K562 (cell line): ENCODE measurements at regions not wholly inside any gene's neighbourhood (a gene's known extent, or its start where the extent isn't known, plus 50 kb on each side); places are given as distances from the start of the nearest gene placed in this dataset.
A peak's percentile ranks its signal among the peaks of the same experiment; 100 is the strongest.

Source experiments
- ATAC-seq: fragments of 200-7000 bp; cut with Tn5 transposase; 3 replicates; pipeline ENCODE4 v1.9.1; 2020; ENCODE audit warnings: moderate library complexity
- BruUV-seq: library from RNA; stranded (reverse); fragments of 400-500 nt; replicated peaks from 2 replicates; lab custom pipeline; 2021; lab: Mats Ljungman, UMichigan
- CTCF ChIA-PET: fragments of 300-600 bp; formaldehyde crosslinking; extraction: SDS; loops from one replicate; lab custom pipeline; 2021; ENCODE audit warnings: low intra/inter-chr PET ratio; lab: Yijun Ruan, JAX
- POLR2A ChIA-PET: fragments of 300-600, 350-650 bp; sonication (Branson Sonifier 250); formaldehyde crosslinking; extraction: SDS; loops from one replicate; lab custom pipeline; 2021; ENCODE audit warnings: antibody characterized with exemption, inconsistent platforms; lab: Yijun Ruan, JAX
- DNase-seq, 4 experiments: peaks; one replicate each; pipeline versions ENCODE4 v3.0.0 to v3.0.0-alpha.2; 2011 to 2018; ENCODE audit warnings: low spot score in 3 of 4, mixed read lengths in 3 of 4; ENCODE audit errors: extremely low read depth in 1 of 4
- FAIRE-seq: peaks from 2 replicates; lab custom pipeline; 2011; peaks lifted over from hg19 to GRCh38; lab: Jason Lieb, UNC
- H2AFZ ChIP-seq: 2 replicates; pipeline ENCODE4 v1.6.0; 2011; ENCODE audit warnings: low read depth, low read length, control low read depth, inconsistent platforms
- H3K27ac ChIP-seq: fragments of 200-600 bp; 3 replicates; pipeline ENCODE4 v1.8.0; 2011; ENCODE audit warnings: low read depth, mild to moderate bottlenecking, control low read depth, inconsistent platforms, low read length, moderate library complexity, mixed read lengths; ENCODE audit errors: extremely low read depth
- H3K27me3 ChIP-seq, 2 experiments: fragments of 300-600 bp in 1 of 2; 2 replicates in 1 of 2; 3 replicates in 1 of 2; pipeline versions ENCODE4 v1.6.0 to v1.8.0; 2011; ENCODE audit warnings: inconsistent platforms in 2 of 2, low read length in 2 of 2, mild to moderate bottlenecking in 1 of 2, mixed read lengths in 1 of 2, moderate library complexity in 1 of 2; ENCODE audit not compliant: control insufficient read depth in 2 of 2, insufficient read depth in 2 of 2
- H3K36me3 ChIP-seq: fragments of 300-600 bp; 3 replicates; pipeline ENCODE4 v1.8.0; 2011; ENCODE audit warnings: mild to moderate bottlenecking, low read length, inconsistent platforms; ENCODE audit not compliant: control insufficient read depth, insufficient read depth
- H3K4me1 ChIP-seq, 2 experiments: fragments of 200-600 bp in 1 of 2; replicated peaks in 1 of 2; 2 replicates in 1 of 2; 3 replicates in 1 of 2; pipeline versions ENCODE4 v1.5.1 to v1.8.0; 2011; ENCODE audit warnings: inconsistent platforms in 2 of 2, low read length in 2 of 2, mild to moderate bottlenecking in 1 of 2, mixed read lengths in 1 of 2, moderate library complexity in 1 of 2; ENCODE audit not compliant: control insufficient read depth in 2 of 2, insufficient read depth in 2 of 2
- H3K4me2 ChIP-seq: 2 replicates; pipeline ENCODE4 v1.6.1; 2011; ENCODE audit warnings: low read length, control low read depth, inconsistent platforms, mixed read lengths; ENCODE audit not compliant: insufficient read depth
- H3K4me3 ChIP-seq: fragments of 200-600 bp; sonication (generic), shearing (Covaris generic); 2 replicates; pipeline ENCODE4 v1.5.1; 2016; ENCODE audit warnings: control low read depth, inconsistent platforms
- H3K79me2 ChIP-seq: fragments of 200-600 bp; 3 replicates; pipeline ENCODE4 v1.8.0; 2011; ENCODE audit warnings: low read length, inconsistent platforms; ENCODE audit not compliant: control insufficient read depth, insufficient read depth
- H3K9ac ChIP-seq, 2 experiments: 2 replicates each; pipeline versions ENCODE4 v1.6.0 to v1.6.1; 2011; ENCODE audit warnings: low read depth in 2 of 2, low read length in 2 of 2, control low read depth in 1 of 2, inconsistent platforms in 1 of 2, mild to moderate bottlenecking in 1 of 2, mixed read lengths in 1 of 2; ENCODE audit not compliant: insufficient read depth in 1 of 2
- H3K9me1 ChIP-seq: one replicate; pipeline ENCODE4 v1.6.0; 2011; ENCODE audit warnings: inconsistent platforms, mild to moderate bottlenecking, low read length, moderate library complexity; ENCODE audit not compliant: control insufficient read depth, insufficient read depth
- H3K9me3 ChIP-seq: replicated peaks from 2 replicates; pipeline ENCODE4 v1.5.1; 2011; ENCODE audit warnings: low read depth, low read length, inconsistent platforms; ENCODE audit not compliant: control insufficient read depth, insufficient read depth
- H4K20me1 ChIP-seq: replicated peaks from 2 replicates; pipeline ENCODE4 v1.6.1; 2011; ENCODE audit warnings: low read length, inconsistent platforms, mixed read lengths; ENCODE audit not compliant: control insufficient read depth, insufficient read depth
- ASH1L ChIP-seq: fragments of 450-650 bp; IDR thresholded peaks from 2 replicates; pipeline ENCODE4 v1.6.1; 2018; ENCODE audit warnings: borderline replicate concordance, mild to moderate bottlenecking, low read depth; ENCODE audit not compliant: partially characterized antibody
- CBFA2T3 ChIP-seq: fragments of 450-650 bp; IDR thresholded peaks from 2 replicates; pipeline ENCODE4 v1.6.1; 2017
- CBX3 ChIP-seq, 2 experiments: IDR thresholded peaks; 1 replicate in 1 of 2; 2 replicates in 1 of 2; pipeline ENCODE4 v1.6.1; 2012; ENCODE audit warnings: inconsistent platforms in 2 of 2, low read length in 2 of 2, borderline replicate concordance in 1 of 2, control low read depth in 1 of 2
- CEBPG ChIP-seq, 3 experiments: fragments of 200-800 bp in 1 of 3; sonication (Bioruptor generic) in 1 of 3; sonication (generic) in 1 of 3; formaldehyde crosslinking in 1 of 3; IDR thresholded peaks in 2 of 3; conservative IDR thresholded peaks in 1 of 3; 2 replicates each; pipeline versions ENCODE4 v1.6.1 to v1.8.0; 2016 to 2022; ENCODE audit warnings: missing compliant biosample characterization in 2 of 3, missing genetic modification characterization in 2 of 3, mild to moderate bottlenecking in 1 of 3, missing genetic modification reagents in 1 of 3
- FOXA3 ChIP-seq, 2 experiments: fragments of 450-650 bp in 1 of 2; sonication (generic) in 1 of 2; formaldehyde crosslinking; IDR thresholded peaks in 1 of 2; conservative IDR thresholded peaks in 1 of 2; 2 replicates each; pipeline versions ENCODE4 v1.4.0 to v1.8.0; 2020 to 2022; ENCODE audit warnings: mild to moderate bottlenecking in 2 of 2, missing genetic modification reagents in 1 of 2
- NCOA4 ChIP-seq: fragments of 450-650 bp; IDR thresholded peaks from 2 replicates; pipeline ENCODE4 v1.6.1; 2018; ENCODE audit warnings: mild to moderate bottlenecking; ENCODE audit not compliant: partially characterized antibody
- SOX6 ChIP-seq: fragments of 450-650 bp; IDR thresholded peaks from 2 replicates; pipeline ENCODE4 v1.6.1; 2014; ENCODE audit warnings: mild to moderate bottlenecking
- TCF3 ChIP-seq: sonication (generic); formaldehyde crosslinking; IDR thresholded peaks from 2 replicates; pipeline ENCODE4 v1.4.0; 2020; ENCODE audit warnings: mild to moderate bottlenecking, missing genetic modification reagents
- ZNF282 ChIP-seq: sonication (generic); formaldehyde crosslinking; IDR thresholded peaks from 2 replicates; pipeline ENCODE4 v1.8.1; 2023; ENCODE audit warnings: missing genetic modification reagents
- ZNF551 ChIP-seq: fragments of 250-450 bp; sonication (Bioruptor Pico); IDR thresholded peaks from 2 replicates; pipeline ENCODE4 v1.5.0; 2021; ENCODE audit warnings: mild to moderate bottlenecking, moderate library complexity
- WGBS: fragments of 100-300 bp; shearing (Covaris generic); methylation state at CpG from one replicate; pipeline ENCODE4 v1.1.6; 2016; ENCODE audit warnings: low coverage, mixed read lengths; ENCODE audit not compliant: insufficient coverage; ENCODE audit errors: missing lambda C conversion rate; 5-methylcytosine and 5-hydroxymethylcytosine counted together
- in situ Hi-C: fragments of 300-500 bp; cut with MboI; formaldehyde crosslinking; loops from 4 replicates; pipeline ENCODE4 v1.15.0; 2018; ENCODE audit warnings: inconsistent platforms, mixed read lengths
- intact Hi-C: fragments of 100-400 bp; cut with micrococcal nuclease; formaldehyde crosslinking; loops from 2 replicates; pipeline ENCODE4 v1.14.2; 2022
- TF ChIP-seq, protein P1 (sequence below): fragments of 450-650 bp; formaldehyde crosslinking; IDR thresholded peaks from 2 replicates; pipeline ENCODE4 v1.4.0; 2022; ENCODE audit warnings: mild to moderate bottlenecking, moderate library complexity
- TF ChIP-seq, protein P2 (sequence below): sonication (generic); formaldehyde crosslinking; IDR thresholded peaks from 2 replicates; pipeline ENCODE4 v1.8.0; 2023; ENCODE audit warnings: mild to moderate bottlenecking, missing genetic modification reagents
- TF ChIP-seq, protein P3 (sequence below): fragments of 450-650 bp; formaldehyde crosslinking; IDR thresholded peaks from 2 replicates; pipeline ENCODE4 v1.4.0; 2020; ENCODE audit warnings: mild to moderate bottlenecking, mixed read lengths

GRCh38 chr4:179755322-179755721 lies 2313.1 kb upstream of the AGA start:
- no peak overlapping the region for H2AFZ ChIP-seq

More at GRCh38 chr4:179755322-179755721, 2313.1 kb upstream of the AGA start:
- Histone ChIP-seq H3K9me3 (no peaks in the 10 kb centered on the region), H3K27ac (no peak overlapping the region), H3K4me1 (no peaks in the 10 kb centered on the region), H3K79me2 (no peaks in the 10 kb centered on the region), H3K9me1 (no peaks in the 10 kb centered on the region), H3K9ac (no peak overlapping the region), H3K27me3 (no peaks in the 10 kb centered on the region), H3K4me3 (no peak overlapping the region), H4K20me1 (no peaks in the 10 kb centered on the region), H3K36me3 (no peaks in the 10 kb centered on the region), H3K4me2 (no peak overlapping the region)
- intact Hi-C loops, result no loop called here
- in situ Hi-C loops, result no loop called here
- TF ChIP-seq, protein P1, sequence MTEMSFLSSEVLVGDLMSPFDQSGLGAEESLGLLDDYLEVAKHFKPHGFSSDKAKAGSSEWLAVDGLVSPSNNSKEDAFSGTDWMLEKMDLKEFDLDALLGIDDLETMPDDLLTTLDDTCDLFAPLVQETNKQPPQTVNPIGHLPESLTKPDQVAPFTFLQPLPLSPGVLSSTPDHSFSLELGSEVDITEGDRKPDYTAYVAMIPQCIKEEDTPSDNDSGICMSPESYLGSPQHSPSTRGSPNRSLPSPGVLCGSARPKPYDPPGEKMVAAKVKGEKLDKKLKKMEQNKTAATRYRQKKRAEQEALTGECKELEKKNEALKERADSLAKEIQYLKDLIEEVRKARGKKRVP, result peak; percentile 69; the same call in 1 of the 2 replicates
- TF ChIP-seq TCF3 (CRISPR knock-in tag) (0 out of 2 replicates have a peak, but pooled peaks have one; percentile 19), ZNF282 (CRISPR knock-in tag) (no peak), FOXA3 (CRISPR knock-in tag; conservative IDR thresholded peaks at IDR 0.05 in 1 of 2, IDR thresholded peaks at IDR 0.05 in 1 of 2) (no peak), CEBPG (CRISPR knock-in tag; IDR thresholded peaks at IDR 0.05) (peak; percentile 91), CEBPG (tag; conservative IDR thresholded peaks at IDR 0.05 in 1 of 2, IDR thresholded peaks at IDR 0.05 in 1 of 2) (peak; percentile 70 to 89), ASH1L (no peak), CBFA2T3 (0 out of 2 replicates have a peak, but pooled peaks have one; percentile 9), SOX6 (0 out of 2 replicates have a peak, but pooled peaks have one; percentile 19), NCOA4 (no peak), CBX3 (IDR thresholded peaks at IDR 0.05; ENCODE audit: borderline replicate concordance in 1 of 2, low read length in 2 of 2) (no peak), ZNF551 (CRISPR knock-in tag) (no peak)
- TF ChIP-seq, protein P2, sequence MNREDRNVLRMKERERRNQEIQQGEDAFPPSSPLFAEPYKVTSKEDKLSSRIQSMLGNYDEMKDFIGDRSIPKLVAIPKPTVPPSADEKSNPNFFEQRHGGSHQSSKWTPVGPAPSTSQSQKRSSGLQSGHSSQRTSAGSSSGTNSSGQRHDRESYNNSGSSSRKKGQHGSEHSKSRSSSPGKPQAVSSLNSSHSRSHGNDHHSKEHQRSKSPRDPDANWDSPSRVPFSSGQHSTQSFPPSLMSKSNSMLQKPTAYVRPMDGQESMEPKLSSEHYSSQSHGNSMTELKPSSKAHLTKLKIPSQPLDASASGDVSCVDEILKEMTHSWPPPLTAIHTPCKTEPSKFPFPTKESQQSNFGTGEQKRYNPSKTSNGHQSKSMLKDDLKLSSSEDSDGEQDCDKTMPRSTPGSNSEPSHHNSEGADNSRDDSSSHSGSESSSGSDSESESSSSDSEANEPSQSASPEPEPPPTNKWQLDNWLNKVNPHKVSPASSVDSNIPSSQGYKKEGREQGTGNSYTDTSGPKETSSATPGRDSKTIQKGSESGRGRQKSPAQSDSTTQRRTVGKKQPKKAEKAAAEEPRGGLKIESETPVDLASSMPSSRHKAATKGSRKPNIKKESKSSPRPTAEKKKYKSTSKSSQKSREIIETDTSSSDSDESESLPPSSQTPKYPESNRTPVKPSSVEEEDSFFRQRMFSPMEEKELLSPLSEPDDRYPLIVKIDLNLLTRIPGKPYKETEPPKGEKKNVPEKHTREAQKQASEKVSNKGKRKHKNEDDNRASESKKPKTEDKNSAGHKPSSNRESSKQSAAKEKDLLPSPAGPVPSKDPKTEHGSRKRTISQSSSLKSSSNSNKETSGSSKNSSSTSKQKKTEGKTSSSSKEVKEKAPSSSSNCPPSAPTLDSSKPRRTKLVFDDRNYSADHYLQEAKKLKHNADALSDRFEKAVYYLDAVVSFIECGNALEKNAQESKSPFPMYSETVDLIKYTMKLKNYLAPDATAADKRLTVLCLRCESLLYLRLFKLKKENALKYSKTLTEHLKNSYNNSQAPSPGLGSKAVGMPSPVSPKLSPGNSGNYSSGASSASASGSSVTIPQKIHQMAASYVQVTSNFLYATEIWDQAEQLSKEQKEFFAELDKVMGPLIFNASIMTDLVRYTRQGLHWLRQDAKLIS (CRISPR knock-in tag), result no peak
- TF ChIP-seq, protein P3, sequence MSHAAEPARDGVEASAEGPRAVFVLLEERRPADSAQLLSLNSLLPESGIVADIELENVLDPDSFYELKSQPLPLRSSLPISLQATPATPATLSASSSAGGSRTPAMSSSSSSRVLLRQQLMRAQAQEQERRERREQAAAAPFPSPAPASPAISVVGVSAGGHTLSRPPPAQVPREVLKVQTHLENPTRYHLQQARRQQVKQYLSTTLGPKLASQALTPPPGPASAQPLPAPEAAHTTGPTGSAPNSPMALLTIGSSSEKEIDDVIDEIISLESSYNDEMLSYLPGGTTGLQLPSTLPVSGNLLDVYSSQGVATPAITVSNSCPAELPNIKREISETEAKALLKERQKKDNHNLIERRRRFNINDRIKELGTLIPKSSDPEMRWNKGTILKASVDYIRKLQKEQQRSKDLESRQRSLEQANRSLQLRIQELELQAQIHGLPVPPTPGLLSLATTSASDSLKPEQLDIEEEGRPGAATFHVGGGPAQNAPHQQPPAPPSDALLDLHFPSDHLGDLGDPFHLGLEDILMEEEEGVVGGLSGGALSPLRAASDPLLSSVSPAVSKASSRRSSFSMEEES (CRISPR knock-in tag), result no peak
- DNase-seq (peak in 1 of 4 experiments; percentile 15), FAIRE-seq (no peak), ATAC-seq (no peak)
- POLR2A ChIA-PET, result no interaction called here
- CTCF ChIA-PET, result no interaction called here
- no TSS peak for BruUV-seq
- 0% methylated on average over 1 of the region's 1 CpG for WGBS
